ENCODE measurements at regions not wholly inside any gene's neighbourhood (a gene's known extent, or its start where the extent isn't known, plus 50 kb on each side); places are given as distances from the start of the nearest gene placed in this dataset.

DNA sequence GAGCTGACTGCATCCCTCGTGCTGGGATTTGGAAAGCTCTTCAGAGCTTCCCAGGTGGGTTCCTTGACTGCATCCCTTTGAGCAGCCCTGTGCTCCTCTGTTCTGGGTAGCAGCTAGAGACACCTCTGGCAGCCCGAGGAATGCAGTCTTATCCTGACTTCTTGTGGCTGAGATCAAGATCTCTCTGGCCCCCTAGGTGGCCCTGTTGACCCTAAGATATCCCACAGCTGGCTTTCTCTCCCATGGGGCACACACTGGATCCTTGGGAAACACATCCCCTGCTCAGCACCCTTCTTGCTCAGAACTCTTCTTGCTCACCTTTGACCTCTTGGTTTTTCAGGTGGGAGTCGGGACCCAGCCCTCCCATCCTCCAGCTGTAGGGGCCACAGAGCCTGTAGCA lies 237.2 kb downstream of the TSN start:
- no peak overlapping the region for H3K4me3 ChIP-seq
- H3K4me1 ChIP-seq (ENCODE audit: low read depth) = no peaks in the 10 kb centered on the region
- no peaks in the 10 kb centered on the region for H3K27me3 ChIP-seq
- DNase-seq (ENCODE audit: low read depth in 1 of 2, low spot score in 1 of 2) = no peak
- TF ChIP-seq, protein P1, sequence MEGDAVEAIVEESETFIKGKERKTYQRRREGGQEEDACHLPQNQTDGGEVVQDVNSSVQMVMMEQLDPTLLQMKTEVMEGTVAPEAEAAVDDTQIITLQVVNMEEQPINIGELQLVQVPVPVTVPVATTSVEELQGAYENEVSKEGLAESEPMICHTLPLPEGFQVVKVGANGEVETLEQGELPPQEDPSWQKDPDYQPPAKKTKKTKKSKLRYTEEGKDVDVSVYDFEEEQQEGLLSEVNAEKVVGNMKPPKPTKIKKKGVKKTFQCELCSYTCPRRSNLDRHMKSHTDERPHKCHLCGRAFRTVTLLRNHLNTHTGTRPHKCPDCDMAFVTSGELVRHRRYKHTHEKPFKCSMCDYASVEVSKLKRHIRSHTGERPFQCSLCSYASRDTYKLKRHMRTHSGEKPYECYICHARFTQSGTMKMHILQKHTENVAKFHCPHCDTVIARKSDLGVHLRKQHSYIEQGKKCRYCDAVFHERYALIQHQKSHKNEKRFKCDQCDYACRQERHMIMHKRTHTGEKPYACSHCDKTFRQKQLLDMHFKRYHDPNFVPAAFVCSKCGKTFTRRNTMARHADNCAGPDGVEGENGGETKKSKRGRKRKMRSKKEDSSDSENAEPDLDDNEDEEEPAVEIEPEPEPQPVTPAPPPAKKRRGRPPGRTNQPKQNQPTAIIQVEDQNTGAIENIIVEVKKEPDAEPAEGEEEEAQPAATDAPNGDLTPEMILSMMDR (IDR thresholded peaks at IDR 0.05; ENCODE audit: low read depth, low read length) = no peak
- no peaks in the 10 kb centered on the region for H3K36me3 ChIP-seq
- no peaks in the 10 kb centered on the region for H3K9me3 ChIP-seq (ENCODE audit: low read depth)
- no peak overlapping the region for H3K27ac ChIP-seq

- Histone ChIP-seq H3K4me1 (ENCODE audit: low read depth) (no peaks in the 10 kb centered on the region), H3K27ac (no peak overlapping the region), H3K9me3 (ENCODE audit: low read depth) (no peaks in the 10 kb centered on the region), H3K4me3 (no peak overlapping the region), H3K36me3 (no peaks in the 10 kb centered on the region), H3K27me3 (no peaks in the 10 kb centered on the region)
- TF ChIP-seq, protein P1 (IDR thresholded peaks at IDR 0.05; ENCODE audit: low read depth, low read length) = no peak
- DNase-seq (ENCODE audit: low read depth in 1 of 2, low spot score in 1 of 2) = no peak
These were observed 238.2 kb downstream of the TSN start for GRCh38 chr2:121993682-121994081.

- Histone ChIP-seq H3K36me3 (no peaks in the 10 kb centered on the region), H3K9me3 (ENCODE audit: low read depth) (no peaks in the 10 kb centered on the region), H3K4me1 (ENCODE audit: low read depth) (no peaks in the 10 kb centered on the region), H3K4me3 (no peak overlapping the region), H3K27ac (no peak overlapping the region), H3K27me3 (no peaks in the 10 kb centered on the region)
- TF ChIP-seq, protein P1 (IDR thresholded peaks at IDR 0.05; ENCODE audit: low read depth, low read length) = no peak
- DNase-seq (ENCODE audit: low read depth in 1 of 2, low spot score in 1 of 2) = peak in 1 of 2 donors; percentile 30
These were observed 239.1 kb downstream of the TSN start for GRCh38 chr2:121994238-121995206.

- Histone ChIP-seq H3K4me3 (no peak overlapping the region), H3K9me3 (ENCODE audit: low read depth) (no peaks in the 10 kb centered on the region), H3K36me3 (no peaks in the 10 kb centered on the region), H3K4me1 (ENCODE audit: low read depth) (no peaks in the 10 kb centered on the region), H3K27me3 (no peaks in the 10 kb centered on the region), H3K27ac (no peak overlapping the region)
- DNase-seq (ENCODE audit: low read depth in 1 of 2, low spot score in 1 of 2) = no peak
- TF ChIP-seq, protein P1 (IDR thresholded peaks at IDR 0.05; ENCODE audit: low read depth, low read length) = no peak
These were observed 243.3 kb downstream of the TSN start for GRCh38 chr2:121998751-121999150.

DNA sequence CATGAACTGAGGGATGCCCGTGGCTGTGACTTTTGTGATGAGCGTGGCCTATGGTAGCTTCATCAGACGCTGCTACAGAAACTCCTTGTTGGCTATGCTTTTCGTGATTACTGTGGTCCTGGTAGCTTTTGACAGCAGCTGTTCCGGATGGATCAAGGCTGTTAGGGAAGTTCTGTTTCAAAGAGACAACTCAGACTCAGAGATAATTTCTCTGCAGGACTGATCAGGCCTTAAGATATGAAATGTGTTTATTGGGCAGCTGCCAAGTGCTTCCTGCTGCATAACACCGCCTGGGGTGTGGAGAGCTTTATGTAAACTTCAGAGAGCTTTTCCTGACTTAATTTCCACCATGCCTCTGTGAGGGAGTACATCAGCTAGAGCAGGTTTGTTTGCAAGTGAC lies 243.8 kb downstream of the TSN start:
- H3K27me3 ChIP-seq = no peaks in the 10 kb centered on the region
- peak in 1 of 2 donors; percentile 65 for DNase-seq (ENCODE audit: low read depth in 1 of 2, low spot score in 1 of 2)
- TF ChIP-seq, protein P1 (IDR thresholded peaks at IDR 0.05; ENCODE audit: low read depth, low read length) = no peak
- no peaks in the 10 kb centered on the region for H3K36me3 ChIP-seq
- no peaks in the 10 kb centered on the region for H3K4me1 ChIP-seq (ENCODE audit: low read depth)
- no peaks in the 10 kb centered on the region for H3K9me3 ChIP-seq (ENCODE audit: low read depth)
- no peak overlapping the region for H3K4me3 ChIP-seq
- H3K27ac ChIP-seq = no peak overlapping the region
